VCaP (cell line): ENCODE measurements at regions not wholly inside any gene's neighbourhood (a gene's known extent, or its start where the extent isn't known, plus 50 kb on each side); places are given as distances from the start of the nearest gene placed in this dataset.
A peak's percentile ranks its signal among the peaks of the same experiment; 100 is the strongest.

Source experiments
- H3K27ac ChIP-seq: fragments of 450-650 bp; 2 replicates; pipeline ENCODE4 v1.5.1; 2017
- TF ChIP-seq, protein P1 (sequence below): fragments of 450-650 bp; conservative IDR thresholded peaks from 2 replicates; pipeline ENCODE4 v1.5.1; 2017; ENCODE audit warnings: mild to moderate bottlenecking, moderate library complexity

DNA sequence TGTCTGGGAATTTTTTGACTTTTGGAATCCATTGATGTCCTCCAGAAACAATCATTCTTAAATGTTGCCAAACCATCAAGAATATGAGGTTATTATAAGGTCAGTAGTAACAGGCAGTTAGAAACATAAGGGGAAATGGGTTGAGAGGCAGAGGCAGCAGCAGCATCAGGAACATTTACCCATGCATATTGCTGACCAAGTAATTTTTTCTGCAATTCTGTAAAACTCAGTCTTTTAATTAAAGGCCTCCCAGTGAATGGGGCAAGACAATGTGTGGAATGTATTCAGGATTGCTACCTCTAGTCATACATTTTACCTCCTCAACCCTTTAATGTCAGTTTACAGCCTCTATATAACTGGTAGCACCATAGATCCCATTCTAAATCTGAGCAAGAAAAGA, 66.5 kb upstream of the SKAP2 start:
- peak overlapping the region; percentile 8; the same call in 1 of the 2 replicates for H3K27ac ChIP-seq
- TF ChIP-seq, protein P1, sequence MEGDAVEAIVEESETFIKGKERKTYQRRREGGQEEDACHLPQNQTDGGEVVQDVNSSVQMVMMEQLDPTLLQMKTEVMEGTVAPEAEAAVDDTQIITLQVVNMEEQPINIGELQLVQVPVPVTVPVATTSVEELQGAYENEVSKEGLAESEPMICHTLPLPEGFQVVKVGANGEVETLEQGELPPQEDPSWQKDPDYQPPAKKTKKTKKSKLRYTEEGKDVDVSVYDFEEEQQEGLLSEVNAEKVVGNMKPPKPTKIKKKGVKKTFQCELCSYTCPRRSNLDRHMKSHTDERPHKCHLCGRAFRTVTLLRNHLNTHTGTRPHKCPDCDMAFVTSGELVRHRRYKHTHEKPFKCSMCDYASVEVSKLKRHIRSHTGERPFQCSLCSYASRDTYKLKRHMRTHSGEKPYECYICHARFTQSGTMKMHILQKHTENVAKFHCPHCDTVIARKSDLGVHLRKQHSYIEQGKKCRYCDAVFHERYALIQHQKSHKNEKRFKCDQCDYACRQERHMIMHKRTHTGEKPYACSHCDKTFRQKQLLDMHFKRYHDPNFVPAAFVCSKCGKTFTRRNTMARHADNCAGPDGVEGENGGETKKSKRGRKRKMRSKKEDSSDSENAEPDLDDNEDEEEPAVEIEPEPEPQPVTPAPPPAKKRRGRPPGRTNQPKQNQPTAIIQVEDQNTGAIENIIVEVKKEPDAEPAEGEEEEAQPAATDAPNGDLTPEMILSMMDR: no peak

DNA sequence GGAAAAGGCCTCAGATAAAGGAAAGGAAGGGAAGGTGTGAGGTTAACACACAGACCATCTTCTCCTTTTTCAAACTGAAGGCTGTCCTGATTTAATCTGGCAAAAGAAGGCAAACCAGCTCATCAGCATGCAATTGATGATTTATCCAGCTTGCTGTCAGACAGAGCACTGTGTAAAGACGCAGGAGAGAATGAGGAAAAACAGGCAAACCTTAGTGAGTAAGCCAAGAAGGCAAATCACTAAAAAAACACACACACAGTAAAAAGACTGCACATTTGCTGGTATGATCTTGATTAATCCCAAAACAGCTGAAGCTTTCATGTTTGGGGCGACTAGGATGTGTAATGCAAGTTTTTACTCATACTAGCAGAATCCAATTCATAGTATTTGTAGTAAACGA, 65.8 kb upstream of the SKAP2 start:
- H3K27ac ChIP-seq: peak overlapping the region; percentile 8; the same call in 1 of the 2 replicates
- TF ChIP-seq, protein P1: no peak

DNA sequence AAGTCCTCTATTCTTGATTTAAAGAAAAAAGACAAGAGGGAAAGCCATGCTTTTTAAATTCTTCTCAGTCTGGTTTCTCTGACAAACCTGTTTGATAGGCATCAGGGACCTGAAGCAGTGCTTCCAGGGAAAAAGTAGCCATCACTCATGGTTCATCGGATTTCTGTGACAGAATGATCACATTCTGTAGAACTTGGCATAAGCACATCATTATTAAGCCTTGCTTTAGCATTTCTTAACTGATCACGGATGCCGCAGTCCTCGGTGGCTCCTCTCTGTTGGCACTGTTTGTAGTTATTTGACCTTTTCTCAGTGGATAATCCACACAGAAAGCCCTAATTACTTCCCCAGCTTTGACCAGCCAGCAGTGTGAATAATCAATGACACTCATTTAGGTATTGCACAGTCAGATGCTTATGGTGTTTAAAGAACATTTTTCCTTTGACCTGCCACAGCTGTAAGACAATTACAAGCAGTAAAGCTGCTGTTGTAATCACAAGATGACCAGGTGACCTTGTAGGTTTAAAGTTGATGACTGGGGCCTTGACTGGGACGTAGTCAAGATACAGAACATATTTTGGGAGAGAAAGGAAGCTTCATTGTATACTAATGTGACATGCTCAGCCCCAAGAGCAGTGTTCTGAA, 64.4 kb upstream of the SKAP2 start:
- TF ChIP-seq, protein P1: no peak
- no peak overlapping the region for H3K27ac ChIP-seq

DNA sequence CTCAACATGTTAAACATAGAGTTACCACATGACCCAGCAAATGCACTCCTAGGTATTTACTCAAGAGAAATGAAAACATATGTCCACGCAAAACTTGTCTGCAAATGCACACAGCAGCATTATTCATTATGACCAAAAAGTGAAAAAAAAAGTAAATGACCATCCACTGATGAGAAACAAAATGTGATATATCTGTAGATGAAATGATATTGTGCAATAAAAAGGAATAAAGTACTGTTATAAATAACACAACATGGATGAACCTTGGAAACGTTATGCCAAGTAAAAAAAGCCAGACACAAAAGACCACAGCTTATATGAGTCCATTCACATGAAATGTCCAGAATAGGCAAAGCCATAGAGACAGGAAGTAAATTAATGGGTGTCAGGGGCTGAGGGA, 61.4 kb upstream of the SKAP2 start:
- no peak overlapping the region for H3K27ac ChIP-seq
- TF ChIP-seq, protein P1: no peak

DNA sequence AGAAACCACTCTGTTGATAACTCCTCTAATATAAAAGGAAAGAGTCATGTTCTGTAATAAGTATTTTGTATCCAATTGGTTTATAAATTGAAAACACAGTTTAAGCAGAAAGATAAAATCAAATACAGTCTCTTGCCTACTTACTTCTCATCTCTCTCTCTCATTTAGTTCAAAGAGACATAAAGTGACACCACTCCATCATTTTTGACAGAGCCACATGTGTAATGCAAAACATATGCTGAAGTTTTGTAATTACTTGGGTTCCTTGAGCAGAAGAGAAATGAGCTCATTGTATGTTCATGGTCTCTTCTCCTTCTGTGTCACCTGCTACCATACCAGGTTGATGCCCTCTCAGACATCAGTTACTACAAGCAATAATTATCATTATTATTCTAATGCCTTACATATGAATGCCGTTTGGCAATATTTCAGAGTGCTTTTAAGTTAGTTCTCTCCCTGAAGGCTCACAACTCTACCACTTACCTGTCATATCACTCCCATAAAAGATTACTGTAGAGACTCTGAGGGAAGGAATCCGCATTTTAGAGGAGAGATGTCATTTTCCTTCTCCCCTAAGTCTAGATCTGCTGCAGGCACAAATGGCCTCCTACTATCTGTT, 59.9 kb upstream of the SKAP2 start:
- TF ChIP-seq, protein P1: no peak

DNA sequence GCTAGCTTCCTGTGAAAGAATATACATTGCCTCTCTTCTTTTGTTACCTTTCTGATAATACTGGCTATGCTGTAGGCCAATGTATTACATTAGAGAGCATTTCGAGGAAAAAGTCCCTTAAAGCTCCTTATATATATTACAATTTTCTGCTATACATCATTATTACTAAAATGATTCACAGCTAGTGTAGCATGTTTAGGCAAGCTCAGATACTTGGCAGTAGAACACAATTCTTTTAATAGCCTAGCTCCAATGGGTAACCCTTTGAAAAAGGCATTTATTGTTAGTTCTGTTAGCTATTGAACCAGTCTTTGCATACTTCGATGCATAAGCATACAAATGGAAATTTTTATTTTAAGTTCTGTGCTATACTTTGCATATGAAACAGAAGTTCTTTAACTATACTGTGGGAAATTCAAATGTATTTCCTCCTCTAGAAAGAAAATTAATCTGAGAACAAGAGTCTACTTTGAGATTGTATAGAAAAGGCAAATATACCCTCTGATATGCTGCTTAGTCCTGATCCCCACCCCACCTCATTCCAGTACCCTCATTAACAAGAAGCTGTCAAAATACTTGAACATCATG, 55.6 kb upstream of the SKAP2 start:
- TF ChIP-seq, protein P1: no peak
- no peak overlapping the region for H3K27ac ChIP-seq

More for the DNA sequence above, 59.9 kb upstream of the SKAP2 start:
- H3K27ac ChIP-seq: no peak overlapping the region

DNA sequence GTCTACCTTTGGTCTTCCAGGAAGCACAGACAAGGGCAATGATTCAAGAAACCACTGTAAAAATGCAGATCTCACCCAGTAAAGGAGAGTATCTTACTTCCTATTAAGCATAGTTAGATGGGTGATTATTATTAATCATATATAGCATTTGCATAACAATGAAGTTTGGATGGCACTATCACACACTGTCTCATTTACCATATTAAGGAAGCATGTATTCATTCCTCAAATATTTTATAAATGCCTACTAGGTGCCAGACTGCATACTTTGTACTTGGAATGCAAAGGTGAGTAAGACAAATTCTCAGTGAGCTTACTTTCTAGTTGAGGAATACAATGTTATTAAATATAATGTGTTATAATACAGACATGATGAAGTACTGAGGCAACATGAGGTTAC, 53.9 kb upstream of the SKAP2 start:
- TF ChIP-seq, protein P1: no peak

More for the DNA sequence above, 53.9 kb upstream of the SKAP2 start:
- H3K27ac ChIP-seq: no peak overlapping the region
